Lung (tissue), 11 donors: ENCODE measurements at regions not wholly inside any gene's neighbourhood (a gene's known extent, or its start where the extent isn't known, plus 50 kb on each side); places are given as distances from the start of the nearest gene placed in this dataset.

ENCODE experiments used
- ATAC-seq: fragments of 200-7000 bp; cut with Tn5 transposase; one replicate; pipeline ENCODE4 v1.9.1; 2020; ENCODE audit warnings: moderate number of reproducible peaks; ENCODE audit not compliant: insufficient read depth, low FRiP score
- DNase-seq, 3 donors: peaks; one replicate each; pipeline ENCODE4 v3.0.0-alpha.2; 2013 to 2017
- H3K27ac ChIP-seq, 2 donors: one replicate each; pipeline ENCODE4 v1.5.1; 2013; ENCODE audit warnings: mild to moderate bottlenecking in 2 of 2, moderate library complexity in 2 of 2, control low read depth in 1 of 2, inconsistent platforms in 1 of 2, low read depth in 1 of 2, low read length in 1 of 2
- H3K27me3 ChIP-seq, 3 donors: one replicate each; pipeline ENCODE4 v1.5.1; 2013; ENCODE audit warnings: low read length in 2 of 3; ENCODE audit not compliant: control insufficient read depth in 3 of 3, insufficient read depth in 3 of 3
- H3K36me3 ChIP-seq, 4 donors: one replicate each; pipeline ENCODE4 v1.5.1; 2013; ENCODE audit warnings: low read length in 4 of 4, mild to moderate bottlenecking in 1 of 4, moderate library complexity in 1 of 4; ENCODE audit not compliant: control insufficient read depth in 4 of 4, insufficient read depth in 4 of 4
- H3K4me1 ChIP-seq, 5 donors: one replicate each; pipeline ENCODE4 v1.5.1; 2013; ENCODE audit warnings: low read length in 5 of 5, mild to moderate bottlenecking in 2 of 5, moderate library complexity in 1 of 5; ENCODE audit not compliant: control insufficient read depth in 5 of 5, insufficient read depth in 5 of 5
- H3K4me3 ChIP-seq: one replicate; pipeline ENCODE4 v1.5.1; 2013; ENCODE audit warnings: mild to moderate bottlenecking, control low read depth, moderate library complexity
- H3K9ac ChIP-seq, 2 donors: one replicate each; pipeline ENCODE4 v1.5.1; 2013; ENCODE audit warnings: low read length in 2 of 2, control low read depth in 1 of 2; ENCODE audit not compliant: insufficient read depth in 1 of 2
- H3K9me3 ChIP-seq, 4 donors: one replicate each; pipeline ENCODE4 v1.5.1; 2013; ENCODE audit warnings: low read length in 3 of 4, mild to moderate bottlenecking in 1 of 4, moderate library complexity in 1 of 4; ENCODE audit not compliant: control insufficient read depth in 4 of 4, insufficient read depth in 3 of 4
- CTCF ChIP-seq: IDR thresholded peaks from 2 replicates; pipeline ENCODE4 v1.5.1; 2012; ENCODE audit warnings: mild to moderate bottlenecking; ENCODE audit errors: control extremely low read depth, extremely low read depth
- WGBS, 2 donors: extraction: QIAGEN DNeasy Blood & Tissue Kit; methylation state at CpG; one replicate each; pipeline ENCODE4 v1.1.7; 2013; 5-methylcytosine and 5-hydroxymethylcytosine counted together
- donor health status: control.
- donor health status: control.
- donor health status: Bipolar disorder and iron deficiency.
- donor health status: healthy.
- donor health status: DM: yes; HTN: yes; CAD: no.

DNA sequence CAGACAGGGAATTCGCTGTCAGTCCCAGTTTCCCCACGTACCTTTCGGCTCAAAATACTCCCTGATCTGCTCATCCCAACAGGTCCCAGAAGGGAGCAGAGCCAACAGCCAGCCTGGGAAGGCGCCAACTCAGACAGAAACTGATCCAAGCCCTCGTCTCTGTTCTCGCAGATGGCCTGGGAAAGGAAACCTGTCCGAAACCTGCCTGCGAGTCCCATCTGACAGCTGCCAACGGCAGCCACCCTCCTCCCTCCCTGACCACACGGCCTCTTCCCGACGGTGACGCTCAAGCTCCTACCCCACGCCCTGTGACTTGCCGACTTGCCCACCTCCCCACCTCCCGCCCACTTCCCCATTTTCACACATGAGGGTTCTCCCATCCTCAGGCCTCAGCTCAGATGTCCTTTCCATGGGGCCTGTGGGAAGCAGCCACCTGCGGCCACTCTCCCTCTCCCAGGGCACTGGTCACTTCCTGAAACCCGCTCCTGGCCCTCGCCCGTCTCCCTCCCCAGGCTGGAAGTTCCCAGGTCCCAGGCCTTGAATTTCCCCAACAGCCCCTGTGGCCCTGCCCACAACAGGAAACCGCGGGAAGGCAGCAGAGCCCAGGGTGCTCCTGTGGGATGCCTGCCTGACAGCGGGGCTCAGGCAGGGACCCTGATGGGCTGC is 60.9 kb upstream of the FBRSL1 start:
- peak in 1 of 3 donors; percentile 81 for DNase-seq
- Histone ChIP-seq H3K27me3 (no peaks in the 10 kb centered on the region), H3K36me3 (no peaks in the 10 kb centered on the region), H3K4me1 (peaks cover 0 to 59% (median 33%) of the 10 kb centered on the region in 5 donors), H3K4me3 (no peak overlapping the region), H3K9me3 (peaks cover 0 to 10% (median 0%) of the 10 kb centered on the region in 4 donors), H3K27ac (no peak overlapping the region), H3K9ac (peak overlapping the region in 1 of 2 donors; percentile 55)
- no peak for TF ChIP-seq CTCF
- 17 to 20% methylated on average over 23 of the region's 23 CpGs for WGBS, 2 donors
- ATAC-seq = no peak

- WGBS, 2 donors = 66 to 72% methylated on average over 38 to 39 of the region's 39 CpGs
- no peak for TF ChIP-seq CTCF
- Histone ChIP-seq H3K27ac (no peak overlapping the region), H3K36me3 (no peaks in the 10 kb centered on the region), H3K4me3 (no peak overlapping the region), H3K9ac (peak overlapping the region in 1 of 2 donors; percentile 55), H3K9me3 (peaks cover 0 to 13% (median 0%) of the 10 kb centered on the region in 4 donors), H3K27me3 (peaks cover 0 to 2% (median 0%) of the 10 kb centered on the region in 3 donors), H3K4me1 (peaks cover 0 to 57% (median 31%) of the 10 kb centered on the region in 5 donors)
- peak in 1 of 3 donors; percentile 65 for DNase-seq
- no peak for ATAC-seq
Observed at GRCh38 chr12:132427999-132428935, 61.7 kb upstream of the FBRSL1 start.

GRCh38 chr12:132427174-132427768 is 62.7 kb upstream of the FBRSL1 start:
- no peak for TF ChIP-seq CTCF
- peaks cover 0 to 3% (median 0%) of the 10 kb centered on the region in 3 donors for H3K27me3 ChIP-seq
- H3K4me3 ChIP-seq = no peak overlapping the region
- no peak overlapping the region for H3K9ac ChIP-seq
- no peaks in the 10 kb centered on the region for H3K36me3 ChIP-seq
- ATAC-seq (no peak), DNase-seq (peak; percentile 63 to 69 (median 66))
- H3K4me1 ChIP-seq = peaks cover 0 to 50% (median 27%) of the 10 kb centered on the region in 5 donors
- no peak overlapping the region for H3K27ac ChIP-seq
- peaks cover 0 to 14% (median 0%) of the 10 kb centered on the region in 4 donors for H3K9me3 ChIP-seq
- 50 to 76% methylated on average over 15 to 19 of the region's 20 CpGs for WGBS, 2 donors
